Inflammatory macrophage treated with lipopolysaccharide for 4 hours (primary cell): ENCODE measurements at regions not wholly inside any gene's neighbourhood (a gene's known extent, or its start where the extent isn't known, plus 50 kb on each side); places are given as distances from the start of the nearest gene placed in this dataset.
"Not testable (repeated sequence)": the region's sequence is repeated elsewhere in the genome, so short reads cannot be mapped to it uniquely, and the experiment has no call there.

Experiments
- DNase-seq: peaks from one replicate; pipeline ENCODE4 v3.0.0-alpha.2; 2020

DNA sequence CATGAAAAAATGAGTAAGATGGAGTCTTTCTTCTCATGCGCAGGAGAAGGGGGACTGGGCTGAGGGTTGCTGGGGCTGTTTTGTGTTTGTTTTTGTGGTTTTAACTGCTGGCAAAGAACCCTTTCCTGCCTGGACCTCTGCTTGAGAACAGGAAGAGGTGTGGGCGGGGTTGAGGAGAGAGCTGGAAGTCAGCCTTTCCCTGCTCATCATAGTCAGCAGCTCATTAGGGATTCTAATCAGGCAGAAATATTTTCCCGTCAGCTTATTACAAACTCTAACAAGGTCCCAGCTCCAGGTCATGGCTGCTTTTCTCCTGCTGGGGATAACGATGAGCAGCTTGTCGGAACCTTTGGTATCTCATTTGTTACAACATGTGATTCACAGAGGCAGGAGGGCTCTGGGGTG is 185.0 kb upstream of the NRXN3 start:
- DNase-seq = no peak

DNA sequence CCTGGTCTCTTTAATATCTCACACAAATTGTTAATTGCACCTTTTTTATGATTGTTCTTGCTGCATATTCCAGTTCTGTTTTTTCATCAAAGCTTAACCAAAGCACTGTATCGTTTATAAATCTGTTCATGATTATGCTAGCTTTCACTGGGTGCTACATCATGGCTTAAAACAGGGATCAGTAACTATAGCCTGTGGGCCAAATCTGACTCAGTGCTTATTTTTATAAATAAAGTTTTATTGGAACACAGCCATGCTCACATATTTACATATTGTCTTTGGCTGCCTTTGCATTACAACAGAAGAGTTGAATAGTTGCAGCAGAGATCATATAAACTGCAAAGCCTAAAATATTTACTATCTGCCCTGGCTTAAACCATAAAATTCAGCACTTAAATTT is 183.4 kb upstream of the NRXN3 start:
- no peak for DNase-seq

DNA sequence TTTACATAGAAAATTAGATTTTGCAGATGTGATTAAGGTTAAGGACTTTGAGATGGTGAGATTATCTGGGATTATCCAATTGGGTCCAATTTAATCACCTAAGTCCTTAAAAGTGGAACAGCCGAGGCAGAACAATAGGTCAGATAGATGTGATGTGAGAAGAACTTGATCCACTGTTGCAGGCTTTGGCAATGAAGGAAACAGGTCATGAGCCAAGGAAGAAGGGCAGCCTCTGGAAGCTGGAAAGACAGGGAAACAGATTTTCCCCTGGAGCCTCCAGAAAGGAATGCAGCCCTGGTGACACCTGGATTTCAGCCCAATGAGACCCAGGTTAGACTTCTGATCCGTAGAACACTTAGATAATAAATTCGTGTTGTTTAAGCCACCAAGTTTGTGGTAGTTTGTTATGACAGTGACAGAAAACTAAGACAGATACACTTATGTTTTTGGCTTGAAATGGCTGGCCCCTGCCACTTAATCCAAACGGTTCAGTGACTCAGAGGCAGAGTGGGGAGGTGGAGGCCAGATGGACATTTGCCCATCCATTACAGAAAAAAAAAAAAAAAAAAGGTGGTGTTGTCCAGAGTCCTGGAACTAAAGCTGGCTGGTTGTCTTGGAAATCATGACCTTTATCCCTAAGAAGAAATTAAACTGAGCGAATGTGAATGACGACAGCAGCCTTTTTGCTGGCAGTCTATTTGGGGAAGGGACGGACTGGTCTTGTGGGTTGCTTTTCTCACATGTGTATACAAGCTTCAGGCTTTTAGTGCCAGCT is 181.9 kb upstream of the NRXN3 start:
- DNase-seq = no peak

DNA sequence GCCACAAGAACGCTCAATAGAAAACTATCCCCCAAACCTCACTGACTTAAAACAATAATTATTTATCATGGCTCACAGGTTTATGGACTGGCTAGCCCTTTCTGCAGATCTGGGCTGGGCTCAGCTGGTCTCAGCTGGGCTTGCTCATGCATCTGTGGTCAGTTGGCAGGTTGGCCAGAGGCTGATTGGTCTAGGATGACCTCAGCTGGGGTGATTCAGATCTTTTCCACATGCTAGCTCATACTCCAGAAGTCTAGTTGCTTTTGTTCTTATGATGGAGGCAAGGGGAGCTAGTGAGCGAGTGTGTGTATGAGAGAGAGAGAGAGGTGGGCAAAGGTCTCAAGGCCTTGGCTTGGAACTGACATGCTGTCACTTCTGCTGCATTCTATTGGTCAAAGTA is 181.2 kb upstream of the NRXN3 start:
- DNase-seq = peak; percentile 19

DNA sequence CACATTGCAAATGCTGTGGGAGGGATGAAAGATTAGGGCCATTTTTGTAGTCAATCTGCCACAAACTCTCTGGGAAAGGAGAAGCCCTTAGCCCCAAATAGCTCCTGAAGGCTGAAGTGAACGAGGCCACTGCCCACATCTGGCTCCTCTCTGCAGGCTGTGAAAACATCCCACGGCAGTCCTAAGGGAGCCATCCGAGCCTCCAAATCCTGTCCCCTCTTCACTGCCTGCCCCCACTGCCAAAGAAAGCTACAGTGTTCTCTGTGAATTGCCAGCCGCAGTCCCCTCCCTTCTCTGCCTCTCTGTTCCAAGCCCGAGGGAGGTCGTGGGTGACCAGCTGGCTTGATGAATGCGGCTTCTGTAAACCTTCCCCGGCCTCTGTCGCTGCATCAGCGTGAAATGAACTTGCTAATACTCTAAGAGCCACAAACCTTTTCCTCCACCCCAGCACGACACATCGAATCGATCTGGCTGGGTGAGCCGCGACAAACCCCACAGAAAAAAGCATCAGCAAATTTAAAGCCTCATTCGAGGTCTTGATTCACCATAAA is 180.7 kb upstream of the NRXN3 start:
- DNase-seq = no peak

DNA sequence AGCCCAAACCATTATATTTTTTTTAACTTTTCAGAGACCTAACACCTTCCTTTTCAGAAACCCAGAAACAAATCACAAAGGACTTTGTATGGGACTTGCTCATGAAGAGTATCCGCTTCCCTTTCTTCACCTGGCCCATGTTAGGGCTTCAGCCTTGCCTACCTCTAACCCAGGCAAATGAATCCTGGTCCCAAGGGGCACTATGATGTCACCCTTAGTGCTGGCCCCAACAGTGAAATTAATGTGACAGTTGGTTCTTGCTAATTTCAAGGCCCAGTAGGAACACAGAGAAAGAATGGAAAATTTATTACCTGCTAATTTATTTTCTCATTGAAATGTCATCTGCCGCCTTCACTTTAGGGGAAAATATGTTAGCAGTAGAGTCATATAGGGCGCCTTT is 179.8 kb upstream of the NRXN3 start:
- no peak for DNase-seq

DNA sequence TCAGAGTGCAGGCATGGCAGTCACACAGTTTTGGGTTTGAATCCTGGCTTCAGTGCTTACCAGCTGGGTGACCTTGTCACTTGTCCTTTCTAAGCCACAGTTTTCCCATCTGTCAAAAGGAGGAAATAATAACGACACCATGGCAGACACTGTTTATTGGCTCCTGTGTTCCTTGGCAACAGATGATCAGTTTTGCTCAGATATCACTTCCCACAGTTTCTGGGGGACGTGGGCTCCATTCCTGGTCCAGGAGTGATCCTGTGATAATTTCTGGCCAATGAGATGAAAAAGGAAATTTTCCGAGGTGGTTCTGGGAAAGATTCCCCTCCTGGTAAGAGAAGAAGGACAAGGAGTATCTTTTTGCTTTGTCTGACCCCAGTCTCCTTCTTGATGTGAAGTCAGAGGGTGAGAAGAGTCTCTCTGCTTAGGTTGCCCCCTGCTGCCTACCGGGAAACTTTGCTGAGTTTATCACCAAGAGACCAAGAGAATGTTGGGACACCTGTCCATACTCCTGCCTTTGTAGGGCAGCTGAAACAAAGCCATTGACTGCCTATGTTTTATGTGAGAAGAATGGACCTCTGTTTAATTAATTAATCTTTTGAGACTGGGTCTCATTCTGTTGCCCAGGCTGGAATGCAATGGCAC is 178.9 kb upstream of the NRXN3 start:
- no peak for DNase-seq

DNA sequence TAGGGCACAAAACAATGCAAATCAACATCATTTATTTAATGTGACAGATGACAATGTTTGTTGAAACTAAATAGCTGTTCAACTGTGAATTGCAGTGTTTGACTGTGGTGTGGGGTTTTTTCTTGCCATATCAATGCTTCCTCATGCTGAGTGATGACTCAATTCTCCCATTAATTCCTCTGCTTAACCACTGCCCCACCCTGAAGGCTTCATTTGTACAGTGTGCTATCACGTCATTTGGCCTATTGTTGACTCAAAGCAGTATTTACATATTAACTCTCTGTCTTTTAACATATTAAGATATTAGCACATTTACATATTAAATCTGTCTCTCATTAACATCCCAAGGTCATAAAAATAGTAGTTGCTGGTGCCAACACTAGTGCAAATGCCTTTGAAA is 164.8 kb upstream of the NRXN3 start:
- peak; percentile 71 for DNase-seq

DNA sequence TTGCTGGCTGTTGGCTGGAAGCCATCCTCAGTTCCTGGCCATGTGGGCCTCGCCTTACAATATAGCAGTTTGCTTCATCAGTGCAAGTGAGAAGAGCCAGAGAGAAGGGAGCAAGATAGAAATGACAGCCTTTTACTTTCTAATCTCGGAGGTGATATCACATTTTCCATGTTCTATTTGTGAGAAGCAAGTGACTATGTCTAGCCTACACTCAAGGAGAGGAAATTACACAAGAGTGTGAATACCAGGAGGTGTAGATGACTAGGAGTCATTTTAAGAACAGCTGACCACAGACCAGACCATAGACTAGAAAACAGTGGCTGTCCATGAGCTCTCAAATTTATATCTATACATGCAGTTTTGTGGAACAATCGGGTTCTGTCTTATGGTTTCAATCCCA is 163.0 kb upstream of the NRXN3 start:
- DNase-seq = peak; percentile 70

DNA sequence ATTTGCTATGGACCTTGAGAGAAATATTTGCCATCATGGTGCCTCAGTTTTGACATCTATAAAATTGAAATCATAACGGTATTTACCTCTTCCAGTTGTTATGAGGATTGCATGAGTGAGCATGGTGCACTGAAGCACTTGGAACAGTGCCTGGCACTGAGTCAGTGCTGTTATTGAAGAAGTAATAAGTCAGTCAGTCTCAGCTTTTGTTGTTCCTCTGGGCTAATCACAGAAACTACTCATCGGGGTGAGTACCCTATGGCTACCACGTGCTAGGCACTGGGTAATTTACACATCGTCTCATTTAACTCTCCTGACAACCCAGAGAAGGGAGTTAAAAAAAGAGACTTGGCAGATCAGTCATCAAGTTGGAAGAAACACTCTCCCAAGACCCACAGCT is 159.5 kb upstream of the NRXN3 start:
- no peak for DNase-seq

DNA sequence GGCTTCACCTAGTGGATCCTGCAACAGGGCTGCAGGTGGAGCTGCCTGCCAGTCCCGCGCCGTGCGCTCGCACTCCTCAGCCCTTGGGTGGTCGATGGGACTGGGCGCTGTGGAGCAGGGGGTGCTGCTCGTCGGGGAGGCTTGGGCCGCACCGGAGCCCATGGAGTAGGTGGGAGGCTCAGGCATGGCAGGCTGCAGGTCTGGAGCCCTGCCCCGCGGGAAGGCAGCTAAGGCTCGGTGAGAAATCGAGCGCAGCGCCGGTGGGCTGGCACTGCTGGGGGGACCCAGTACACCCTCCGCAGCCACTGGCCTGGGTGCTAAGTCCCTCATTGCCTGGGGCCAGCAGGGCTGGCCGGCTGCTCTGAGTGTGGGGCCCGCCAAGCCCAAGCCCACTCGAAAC is 156.3 kb upstream of the NRXN3 start:
- DNase-seq = not testable (repeated sequence)

DNA sequence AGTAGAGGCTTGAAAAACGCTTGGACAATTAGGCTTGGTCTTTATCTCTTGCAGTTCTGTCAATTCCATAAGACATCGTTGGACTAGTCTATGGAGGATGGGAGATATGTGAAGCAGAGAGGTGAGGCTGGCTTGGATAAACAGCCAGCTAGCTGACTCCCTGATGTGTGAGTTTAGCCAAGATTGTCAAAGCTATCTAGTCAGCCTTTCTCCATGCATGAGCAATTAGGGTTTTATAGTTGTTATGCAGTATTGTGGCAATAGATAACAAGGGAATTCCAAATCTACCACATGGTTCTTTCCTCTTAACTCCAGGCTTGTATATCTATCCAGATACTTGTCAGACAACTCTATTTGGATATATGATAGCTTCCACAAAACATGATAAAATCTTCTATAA is 153.6 kb upstream of the NRXN3 start:
- no peak for DNase-seq

DNA sequence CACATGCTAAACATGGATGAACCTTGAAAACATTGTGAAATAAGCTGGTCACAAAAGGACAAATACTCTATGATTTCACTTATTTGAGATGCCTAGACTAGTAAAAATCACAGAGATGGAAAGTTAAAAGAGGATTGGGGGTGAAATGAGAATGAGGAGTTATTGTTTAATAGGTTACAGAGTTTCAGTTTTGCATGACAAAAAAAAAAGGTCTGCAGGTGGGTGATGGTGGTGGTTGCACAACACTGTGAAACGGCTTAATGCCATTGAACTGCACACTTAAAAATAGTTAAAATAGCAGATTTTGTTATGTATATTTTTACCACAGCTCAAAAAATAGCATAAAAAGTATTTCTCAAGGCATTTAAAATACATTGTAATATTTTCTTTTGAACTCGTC is 151.9 kb upstream of the NRXN3 start:
- DNase-seq = no peak

DNA sequence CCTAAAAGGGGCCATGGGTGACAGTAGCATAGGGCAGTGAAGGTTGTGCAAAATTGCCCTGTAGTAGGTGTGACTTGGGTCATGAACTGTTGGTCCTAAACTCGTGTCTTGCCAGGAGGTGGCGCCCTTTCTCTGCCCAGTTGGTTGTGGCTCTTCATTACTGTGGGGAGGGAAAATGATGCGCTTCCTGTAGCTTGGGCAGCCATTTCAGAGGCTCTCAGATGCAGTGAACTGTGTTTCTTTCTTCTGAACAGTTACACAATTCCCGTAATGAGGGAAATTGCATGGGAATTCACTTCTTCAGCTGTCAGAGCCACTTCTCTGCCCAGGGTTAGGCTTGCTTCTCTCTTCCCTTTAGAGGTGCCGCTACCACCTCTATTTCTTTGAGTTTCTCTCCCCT is 148.1 kb upstream of the NRXN3 start:
- peak; percentile 58 for DNase-seq

DNA sequence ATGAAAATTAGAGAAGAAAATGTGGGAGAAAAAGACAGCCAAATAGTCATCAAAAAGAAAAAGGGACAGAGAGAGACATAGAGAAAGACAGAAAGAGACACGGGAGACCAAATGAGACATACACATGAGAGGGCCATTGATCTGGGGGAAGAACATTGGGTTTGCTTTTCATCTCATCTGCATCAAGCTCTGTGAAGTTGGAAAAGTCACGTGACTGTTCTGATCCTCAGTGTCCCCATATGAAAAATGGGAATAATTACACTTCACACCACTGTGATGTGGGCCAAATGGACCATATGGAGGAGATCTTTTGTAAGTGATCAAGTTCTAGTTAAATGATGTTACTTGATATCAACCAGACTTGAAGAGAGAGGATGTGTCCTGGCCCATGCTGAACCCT is 147.1 kb upstream of the NRXN3 start:
- DNase-seq = no peak

DNA sequence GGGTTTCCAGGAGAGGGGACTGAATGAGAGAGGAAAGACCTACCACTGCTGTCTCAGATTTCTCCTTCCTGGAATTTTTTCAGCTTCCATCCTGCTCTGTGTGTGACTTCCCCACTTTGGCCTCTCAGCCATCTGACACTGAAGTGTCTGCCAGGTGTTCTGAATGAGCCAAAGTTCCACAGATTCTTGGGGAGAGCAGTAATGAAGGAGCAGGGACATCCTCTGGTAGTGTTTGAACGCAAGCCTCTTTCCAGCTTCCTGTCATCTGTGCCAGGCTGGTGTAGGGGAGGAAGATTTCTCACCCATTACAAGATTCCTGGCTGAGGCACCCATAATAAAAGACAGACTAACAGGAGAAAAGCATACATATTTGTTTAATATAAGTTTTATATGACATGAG is 141.7 kb upstream of the NRXN3 start:
- DNase-seq = no peak

DNA sequence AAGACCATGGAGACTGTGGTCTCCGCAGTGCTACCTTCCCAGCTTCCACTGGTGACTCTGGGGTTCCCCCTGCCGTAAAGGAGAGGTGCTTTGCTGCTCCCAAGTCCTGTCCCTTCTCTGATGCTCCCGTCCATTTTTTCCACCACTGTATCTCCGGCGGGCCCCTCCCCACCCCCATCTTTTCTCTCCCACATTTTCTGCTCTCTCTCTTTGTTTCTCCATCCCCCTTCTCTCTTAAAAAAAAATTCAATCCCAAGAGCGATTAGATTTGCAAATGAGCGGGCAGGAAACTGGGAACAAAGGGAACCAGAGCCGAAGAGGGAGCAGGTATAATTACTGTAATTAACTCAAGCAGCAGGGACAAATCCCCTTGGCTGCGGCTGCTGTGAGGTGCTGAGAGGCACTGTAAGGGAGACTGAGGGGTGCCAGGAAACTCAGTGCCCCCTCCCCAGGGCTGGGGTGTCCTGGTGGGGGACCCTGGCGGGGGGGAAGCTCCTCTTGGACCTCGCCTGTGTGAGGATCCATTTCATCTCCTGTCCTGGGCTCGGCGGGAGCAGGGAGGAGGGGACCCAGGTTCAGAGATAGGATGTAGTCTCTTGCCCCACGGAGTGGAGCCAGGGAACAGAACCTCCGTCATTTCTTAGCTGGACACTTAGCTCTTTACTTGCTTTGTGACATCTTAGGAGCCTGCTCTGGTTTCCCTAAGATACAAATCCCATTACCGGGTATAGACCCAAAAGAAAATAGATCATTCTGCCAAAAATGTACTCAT is 140.4 kb upstream of the NRXN3 start:
- DNase-seq = no peak

DNA sequence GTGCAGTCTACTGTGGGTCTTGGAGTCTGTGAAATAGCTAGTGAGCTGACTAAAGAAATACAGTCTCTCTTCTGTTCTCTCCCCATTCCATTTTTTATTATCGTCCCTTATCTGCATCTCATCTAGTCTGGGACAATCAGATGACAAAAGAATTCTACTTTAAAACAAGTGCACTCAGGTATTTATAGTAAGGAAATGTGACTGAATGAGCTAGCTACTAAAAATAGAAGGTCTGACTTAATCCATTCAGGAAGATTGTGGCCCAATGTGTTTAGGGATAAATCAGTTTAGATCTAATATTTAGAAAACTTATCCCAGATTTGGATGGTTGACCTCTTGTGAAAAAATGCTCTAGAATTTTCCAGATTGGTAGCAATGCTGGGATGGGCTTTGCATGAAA is 126.8 kb upstream of the NRXN3 start:
- no peak for DNase-seq

DNA sequence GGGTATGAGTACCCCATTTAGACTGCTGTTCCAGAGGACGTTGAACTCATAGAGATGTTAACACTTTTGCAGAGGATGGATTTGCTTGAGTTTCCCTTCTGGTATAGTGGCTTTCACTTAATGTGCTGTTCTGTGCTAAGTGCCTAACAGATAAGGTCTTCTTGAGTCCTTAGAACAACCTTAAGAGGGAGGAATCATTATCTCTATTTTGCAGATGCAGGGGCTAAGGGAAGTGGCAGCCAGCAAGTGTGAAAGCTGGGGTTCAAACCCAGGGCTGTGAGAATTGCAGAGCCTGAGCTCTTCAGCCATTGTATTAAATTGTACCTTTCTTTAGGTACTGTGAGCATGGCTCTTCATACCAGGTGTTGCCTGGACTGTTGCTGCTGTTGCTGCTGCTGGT is 122.1 kb upstream of the NRXN3 start:
- DNase-seq = no peak

DNA sequence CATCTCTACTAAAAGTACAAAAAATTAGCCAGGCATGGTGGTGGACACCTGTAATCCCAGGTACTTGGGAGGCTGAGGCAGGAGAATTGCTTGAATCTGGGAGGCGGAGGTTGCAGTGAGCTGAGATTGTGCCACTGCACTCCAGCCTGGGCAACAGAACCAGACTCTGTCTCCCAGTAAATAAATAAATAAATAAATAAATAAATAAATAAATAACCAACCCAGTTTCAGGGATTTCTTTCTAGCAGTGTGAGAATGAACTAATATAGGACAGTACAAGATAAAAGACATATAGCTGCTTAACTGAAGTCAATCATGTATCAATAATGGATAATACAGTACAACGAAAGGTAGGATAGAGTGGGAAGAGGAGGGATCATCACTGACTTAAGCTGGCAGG is 113.3 kb upstream of the NRXN3 start:
- DNase-seq = not testable (repeated sequence)

DNA sequence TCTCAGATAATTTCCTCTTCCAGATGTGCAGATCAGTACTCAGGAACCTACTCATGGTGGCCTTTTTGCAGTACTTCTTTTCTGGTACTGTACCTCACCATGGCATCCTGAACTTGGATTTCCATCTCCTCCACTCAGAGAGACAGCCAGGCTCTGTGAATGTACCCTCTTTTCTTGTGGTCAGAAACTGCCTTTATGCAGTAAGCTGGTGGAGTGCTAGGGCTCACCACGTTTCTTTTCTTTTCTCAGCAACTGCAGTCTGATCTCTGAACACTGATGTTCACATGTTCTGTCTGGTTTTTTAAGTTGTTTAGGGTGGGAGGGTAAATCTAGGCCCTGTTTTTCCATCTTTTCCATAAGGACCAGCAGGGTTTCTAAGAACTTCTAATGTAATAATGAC is 99.8 kb upstream of the NRXN3 start:
- DNase-seq = no peak

DNA sequence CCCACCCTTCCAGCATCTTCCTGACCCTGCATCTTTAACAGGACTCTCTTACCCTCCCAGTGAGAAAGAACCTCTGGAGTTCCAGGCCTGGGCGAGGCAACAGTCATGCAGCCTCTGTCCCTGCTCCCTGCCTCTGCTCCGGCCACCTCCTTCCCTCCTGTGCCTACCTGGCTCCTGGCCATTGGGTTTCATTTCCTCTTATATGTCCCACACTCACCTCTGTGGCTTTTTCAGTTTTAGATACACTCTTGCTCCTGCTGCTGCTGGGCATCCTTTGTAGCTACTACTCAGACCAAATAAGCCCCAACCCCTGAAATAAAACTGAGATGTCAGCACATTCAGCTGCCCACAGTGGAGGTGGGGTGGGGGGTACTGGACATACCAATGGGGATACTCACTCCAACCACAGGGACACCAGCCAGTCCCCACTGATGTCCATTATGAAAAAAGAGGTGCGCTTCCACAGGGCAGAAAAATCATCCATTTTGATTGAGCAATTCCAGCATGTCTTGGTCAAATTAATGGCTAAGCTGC is 99.1 kb upstream of the NRXN3 start:
- DNase-seq = no peak

DNA sequence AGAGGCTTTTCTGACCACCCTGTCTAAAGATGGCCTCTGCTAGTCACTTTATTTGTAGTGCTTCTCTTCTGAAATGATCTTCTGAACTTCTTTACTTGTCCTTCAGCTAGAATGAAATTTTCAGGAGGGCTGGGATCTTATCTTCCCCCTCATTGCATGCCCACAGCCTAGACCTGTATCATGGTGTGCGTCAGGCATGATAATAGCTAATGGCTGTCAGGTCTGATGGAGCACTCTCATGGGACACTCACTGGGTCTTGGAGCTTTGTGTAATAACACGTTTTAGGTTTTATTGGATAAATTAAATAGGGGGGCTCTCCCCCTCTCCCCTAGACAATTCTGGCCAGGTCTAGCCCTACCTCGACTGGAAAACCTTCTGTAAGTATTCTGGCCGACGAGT is 97.1 kb upstream of the NRXN3 start:
- no peak for DNase-seq

DNA sequence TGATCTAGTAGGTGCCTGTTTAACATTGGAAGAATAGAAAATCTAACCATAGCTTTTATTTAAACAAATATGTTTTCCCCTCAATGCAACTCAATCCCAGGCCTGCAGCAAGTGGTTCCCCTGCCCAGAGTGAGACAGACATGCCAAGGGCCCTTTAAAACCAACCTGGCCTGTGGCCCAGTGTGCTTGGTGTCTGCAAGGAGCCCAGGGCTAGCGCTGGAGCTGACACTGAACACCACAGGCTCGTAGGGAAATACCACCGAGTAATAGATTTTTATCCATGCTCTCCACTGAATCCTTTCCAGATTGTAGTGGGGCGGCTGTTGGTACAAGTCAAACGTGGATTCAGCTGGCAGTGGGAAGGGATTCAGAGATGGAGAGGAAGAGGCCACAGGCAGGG is 95.6 kb upstream of the NRXN3 start:
- DNase-seq = no peak
